Cardiac fibroblast (primary cell): ENCODE measurements at regions not wholly inside any gene's neighbourhood (a gene's known extent, or its start where the extent isn't known, plus 50 kb on each side); places are given as distances from the start of the nearest gene placed in this dataset.

Experiments used
- DNase-seq, 2 donors: peaks; one replicate each; pipeline versions ENCODE4 v3.0.0 to v3.0.0-alpha.2; 2010; ENCODE audit warnings: low read depth in 2 of 2
- H3K4me3 ChIP-seq, 2 donors: replicated peaks in 1 of 2; 1 replicate in 1 of 2; 2 replicates in 1 of 2; pipeline ENCODE4 v1.5.1; 2011; ENCODE audit warnings: low read depth in 2 of 2, low read length in 2 of 2, mild to moderate bottlenecking in 2 of 2, moderate library complexity in 1 of 2
- CTCF ChIP-seq: IDR thresholded peaks from one replicate; pipeline ENCODE4 v1.5.1; 2011; ENCODE audit warnings: low read depth, mild to moderate bottlenecking, low read length, inconsistent platforms

GRCh38 chr10:47160261-47160908, 139.6 kb upstream of the GDF10 start:
- no peak for DNase-seq
- TF ChIP-seq CTCF: no peak
- H3K4me3 ChIP-seq: no peak overlapping the region

DNA sequence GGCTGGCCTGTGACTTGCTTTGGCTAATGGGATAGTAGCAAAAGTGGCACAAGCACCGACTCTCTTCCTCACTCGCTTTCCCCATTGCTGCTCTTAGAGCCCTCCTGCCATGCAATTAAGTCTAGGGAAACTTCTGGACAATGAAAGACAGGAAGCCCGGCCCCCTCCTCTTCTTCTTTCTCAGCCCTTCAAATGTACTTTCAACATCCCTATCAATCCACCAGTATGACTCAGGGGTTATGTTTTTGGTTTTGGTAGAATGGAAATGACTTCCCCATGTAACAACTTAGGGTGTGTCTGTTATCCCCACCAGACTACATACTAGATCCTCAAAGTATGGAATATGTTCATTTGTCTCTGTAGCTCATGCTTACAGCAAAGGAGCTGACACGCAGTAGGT, 139.0 kb upstream of the GDF10 start:
- DNase-seq: no peak
- no peak overlapping the region for H3K4me3 ChIP-seq
- TF ChIP-seq CTCF: no peak

- DNase-seq: no peak
- no peak overlapping the region for H3K4me3 ChIP-seq
- TF ChIP-seq CTCF: no peak
Measured at GRCh38 chr10:47161465-47161864, 138.5 kb upstream of the GDF10 start.

DNA sequence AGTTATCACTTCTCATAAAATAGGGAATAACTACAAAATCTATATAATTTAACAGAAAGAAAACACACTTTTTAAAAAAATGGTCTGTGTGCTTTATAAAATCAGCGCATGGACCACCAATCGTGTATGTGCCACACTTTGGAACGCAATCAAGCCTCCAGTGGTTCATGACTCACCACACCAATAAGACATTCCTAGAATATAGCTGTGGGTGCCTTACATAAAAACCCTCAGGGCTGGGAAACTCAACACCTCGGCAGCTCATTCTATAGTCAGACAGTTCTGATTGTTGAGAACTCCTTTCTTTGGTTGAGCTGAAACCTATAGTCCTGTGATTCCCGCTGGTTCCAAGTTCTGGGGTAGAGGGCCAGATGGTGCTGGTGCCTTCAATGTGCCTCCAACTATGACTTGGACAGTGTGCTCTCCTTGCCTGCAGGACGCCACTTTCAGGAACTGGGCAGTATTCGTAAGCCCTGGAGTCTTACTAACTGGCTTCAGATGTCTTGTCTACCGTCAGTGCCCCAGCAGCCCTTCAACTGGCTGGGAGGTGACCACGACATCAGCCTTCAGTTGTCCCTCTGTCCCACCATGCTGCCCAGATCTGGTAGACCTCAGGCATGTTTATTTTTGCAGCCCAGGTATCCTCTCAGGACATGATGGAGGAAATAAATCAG, 135.7 kb upstream of the GDF10 start:
- H3K4me3 ChIP-seq: no peak overlapping the region
- DNase-seq: peak; percentile 65 to 79
- no peak for TF ChIP-seq CTCF

DNA sequence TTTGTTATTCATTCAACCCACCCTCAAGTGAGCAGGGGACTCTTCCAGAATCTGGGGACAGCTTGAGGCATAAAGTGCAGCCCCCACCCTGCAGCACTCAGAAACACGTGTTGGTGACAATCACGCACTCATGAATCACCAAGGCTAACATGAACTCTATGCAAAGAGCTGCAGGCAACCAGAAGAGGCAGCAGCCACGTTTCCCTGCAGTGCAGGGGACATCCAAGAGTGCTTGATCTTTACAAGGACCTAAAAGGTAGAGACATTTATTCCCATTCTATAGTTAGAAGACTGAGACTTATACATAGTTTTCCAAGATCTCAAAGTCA, 135.2 kb upstream of the GDF10 start:
- no peak for DNase-seq
- no peak for TF ChIP-seq CTCF
- no peak overlapping the region for H3K4me3 ChIP-seq

GRCh38 chr10:47165168-47165710, 134.8 kb upstream of the GDF10 start:
- H3K4me3 ChIP-seq: peak overlapping the region in 1 of 2 donors; percentile 18
- no peak for TF ChIP-seq CTCF
- DNase-seq: no peak
